ENCODE measurements at regions not wholly inside any gene's neighbourhood (a gene's known extent, or its start where the extent isn't known, plus 50 kb on each side); places are given as distances from the start of the nearest gene placed in this dataset.

- intact Hi-C loops (cut with micrococcal nuclease) (no loop called here), dilution Hi-C loops (cut with MboI; ENCODE audit: extremely low pct_ligation_motif_present, low sequenced_read_pairs) (no loop called here)
- no peaks in the 10 kb centered on the region for H3K79me2 ChIP-seq (ENCODE audit: control insufficient read depth, insufficient read depth, low read length)
- H3K27ac ChIP-seq (ENCODE audit: insufficient read depth, low read depth, low read length): no peak overlapping the region
- no peak overlapping the region for H3K4me2 ChIP-seq (ENCODE audit: insufficient read depth, low read length)
- H3K9ac ChIP-seq (replicated peaks; ENCODE audit: extremely low read depth, insufficient read depth, low read length): no peak overlapping the region
- DNase-seq (ENCODE audit: low read depth, low spot score) (no peak), FAIRE-seq (no peak)
- peaks cover 2% of the 10 kb centered on the region for H3K9me3 ChIP-seq (replicated peaks; ENCODE audit: control insufficient read depth, insufficient read depth, low read length)
- H3K36me3 ChIP-seq (ENCODE audit: control insufficient read depth in 2 of 2, extremely low read depth in 1 of 2, insufficient read depth in 2 of 2, low read length in 2 of 2): no peaks in the 10 kb centered on the region
- BruUV-seq (replicated peaks): no TSS peak
- POLR2A ChIA-PET: no interaction called here
- TF ChIP-seq, protein P1, sequence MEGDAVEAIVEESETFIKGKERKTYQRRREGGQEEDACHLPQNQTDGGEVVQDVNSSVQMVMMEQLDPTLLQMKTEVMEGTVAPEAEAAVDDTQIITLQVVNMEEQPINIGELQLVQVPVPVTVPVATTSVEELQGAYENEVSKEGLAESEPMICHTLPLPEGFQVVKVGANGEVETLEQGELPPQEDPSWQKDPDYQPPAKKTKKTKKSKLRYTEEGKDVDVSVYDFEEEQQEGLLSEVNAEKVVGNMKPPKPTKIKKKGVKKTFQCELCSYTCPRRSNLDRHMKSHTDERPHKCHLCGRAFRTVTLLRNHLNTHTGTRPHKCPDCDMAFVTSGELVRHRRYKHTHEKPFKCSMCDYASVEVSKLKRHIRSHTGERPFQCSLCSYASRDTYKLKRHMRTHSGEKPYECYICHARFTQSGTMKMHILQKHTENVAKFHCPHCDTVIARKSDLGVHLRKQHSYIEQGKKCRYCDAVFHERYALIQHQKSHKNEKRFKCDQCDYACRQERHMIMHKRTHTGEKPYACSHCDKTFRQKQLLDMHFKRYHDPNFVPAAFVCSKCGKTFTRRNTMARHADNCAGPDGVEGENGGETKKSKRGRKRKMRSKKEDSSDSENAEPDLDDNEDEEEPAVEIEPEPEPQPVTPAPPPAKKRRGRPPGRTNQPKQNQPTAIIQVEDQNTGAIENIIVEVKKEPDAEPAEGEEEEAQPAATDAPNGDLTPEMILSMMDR (IDR thresholded peaks at IDR 0.05; ENCODE audit: extremely low read depth in 1 of 2, insufficient read depth in 1 of 2, low read depth in 1 of 2, low read length in 2 of 2): no peak
- TF ChIP-seq GATA2 (IDR thresholded peaks at IDR 0.05; ENCODE audit: insufficient read depth, insufficient read length, low read depth, low read length): no peak
- no peak for TF ChIP-seq EZH2 (IDR thresholded peaks at IDR 0.05; ENCODE audit: borderline replicate concordance, low read depth, low read length, severe bottlenecking)
- no peak for TF ChIP-seq POLR2AphosphoS5 (IDR thresholded peaks at IDR 0.05; ENCODE audit: insufficient read depth, low read depth, low read length)
- TF ChIP-seq JUN (IDR thresholded peaks at IDR 0.05; ENCODE audit: borderline replicate concordance, insufficient read depth, insufficient read length, low read depth): peak; percentile 30
- no peak for TF ChIP-seq POLR2A (IDR thresholded peaks at IDR 0.05; ENCODE audit: low read depth, low read length)
- no peaks in the 10 kb centered on the region for H4K20me1 ChIP-seq (replicated peaks; ENCODE audit: control insufficient read depth, extremely low read depth, insufficient read depth, low read length)
- H3K9me1 ChIP-seq (replicated peaks; ENCODE audit: control insufficient read depth, extremely low read depth, insufficient read depth, low read length): no peaks in the 10 kb centered on the region
- H3K27me3 ChIP-seq (ENCODE audit: control insufficient read depth in 2 of 2, insufficient read depth in 2 of 2, low read length in 2 of 2): no peaks in the 10 kb centered on the region
- H3K4me1 ChIP-seq (ENCODE audit: control insufficient read depth, extremely low read depth, insufficient read depth, low read length): no peaks in the 10 kb centered on the region
- H3K4me3 ChIP-seq (replicated peaks in 1 of 3; ENCODE audit: insufficient read depth in 1 of 3, low read depth in 1 of 3, low read length in 3 of 3): no peak overlapping the region
- CTCF ChIA-PET: no interaction called here
- no peak overlapping the region for H2AFZ ChIP-seq (ENCODE audit: low read depth, low read length)
These were observed 190.6 kb upstream of the C9orf72 start for GRCh38 chr9:27763831-27764230.
